HG03378 (cell line): ENCODE measurements at regions not wholly inside any gene's neighbourhood (a gene's known extent, or its start where the extent isn't known, plus 50 kb on each side); places are given as distances from the start of the nearest gene placed in this dataset.

Source experiments
- ATAC-seq: cut with Tn5 transposase; IDR thresholded peaks from one replicate; pipeline ENCODE4 v1.9.1; 2021; ENCODE audit warnings: mild to moderate bottlenecking, moderate library complexity; ENCODE audit not compliant: unreplicated experiment

- no peak for ATAC-seq
Measured at GRCh38 chr12:63090716-63091115, 60.3 kb downstream of the AVPR1A start.

- ATAC-seq, result no peak
Measured at GRCh38 chr12:63086149-63086915, 64.7 kb downstream of the AVPR1A start.

- ATAC-seq, result no peak
Measured at GRCh38 chr12:63085120-63085519, 65.9 kb downstream of the AVPR1A start.

- ATAC-seq, result no peak
Measured at GRCh38 chr12:63084501-63084900, 66.5 kb downstream of the AVPR1A start.

- no peak for ATAC-seq
Measured at GRCh38 chr12:63083046-63083445, 68.0 kb downstream of the AVPR1A start.

- no peak for ATAC-seq
Measured at GRCh38 chr12:63079791-63080502, 71.1 kb downstream of the AVPR1A start.

- no peak for ATAC-seq
Measured at GRCh38 chr12:63078906-63079305, 72.1 kb downstream of the AVPR1A start.

GRCh38 chr12:63075376-63076060 lies 75.5 kb downstream of the AVPR1A start:
- ATAC-seq, result no peak

- no peak for ATAC-seq
Measured at GRCh38 chr12:63070709-63071108, 80.3 kb downstream of the AVPR1A start.

GRCh38 chr12:63069860-63070617 lies 81.0 kb downstream of the AVPR1A start:
- no peak for ATAC-seq

- peak; percentile 61 for ATAC-seq
Measured at GRCh38 chr12:63068857-63069442, 82.1 kb downstream of the AVPR1A start.

GRCh38 chr12:63066782-63067181 lies 84.2 kb downstream of the AVPR1A start:
- ATAC-seq, result no peak

- ATAC-seq, result no peak
Measured at GRCh38 chr12:63066136-63066535, 84.9 kb downstream of the AVPR1A start.

- ATAC-seq, result no peak
Measured at GRCh38 chr12:63064080-63064479, 86.9 kb downstream of the AVPR1A start.

- ATAC-seq, result no peak
Measured at GRCh38 chr12:63056649-63057048, 94.4 kb downstream of the AVPR1A start.

GRCh38 chr12:63052696-63053095 lies 98.3 kb downstream of the AVPR1A start:
- no peak for ATAC-seq

- no peak for ATAC-seq
Measured at GRCh38 chr12:63047146-63047545, 103.9 kb downstream of the AVPR1A start.

GRCh38 chr12:63045020-63045860 lies 105.8 kb downstream of the AVPR1A start:
- no peak for ATAC-seq

GRCh38 chr12:63042646-63043045 lies 107.7 kb upstream of the PPM1H start:
- no peak for ATAC-seq

GRCh38 chr12:63041601-63042000 lies 106.7 kb upstream of the PPM1H start:
- ATAC-seq, result no peak
